ENCODE measurements at regions not wholly inside any gene's neighbourhood (a gene's known extent, or its start where the extent isn't known, plus 50 kb on each side); places are given as distances from the start of the nearest gene placed in this dataset.
"Not testable (repeated sequence)": the region's sequence is repeated elsewhere in the genome, so short reads cannot be mapped to it uniquely, and the experiment has no call there.

GRCh38 chr12:31906557-31907301, 52.5 kb upstream of the RESF1 start:
- no peak for DNase-seq

DNA sequence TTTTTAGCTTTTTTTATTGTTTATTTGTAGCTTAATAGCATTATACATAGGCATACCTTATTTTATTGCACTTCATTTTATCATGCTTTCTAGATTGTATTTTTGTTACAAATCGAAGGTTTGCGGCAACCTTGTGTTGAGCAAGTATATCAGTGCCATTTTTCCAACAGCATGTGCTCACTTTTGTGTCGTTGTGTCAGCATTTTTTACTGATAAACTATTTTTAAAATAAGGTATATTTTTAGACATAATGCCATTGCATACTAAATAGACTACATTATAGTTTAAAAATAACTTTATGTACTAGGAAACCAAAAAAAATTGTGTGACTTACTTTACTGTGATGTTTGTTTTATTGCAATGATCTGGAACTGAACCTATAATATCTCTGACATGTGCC, 56.2 kb upstream of the RESF1 start:
- DNase-seq: no peak

DNA sequence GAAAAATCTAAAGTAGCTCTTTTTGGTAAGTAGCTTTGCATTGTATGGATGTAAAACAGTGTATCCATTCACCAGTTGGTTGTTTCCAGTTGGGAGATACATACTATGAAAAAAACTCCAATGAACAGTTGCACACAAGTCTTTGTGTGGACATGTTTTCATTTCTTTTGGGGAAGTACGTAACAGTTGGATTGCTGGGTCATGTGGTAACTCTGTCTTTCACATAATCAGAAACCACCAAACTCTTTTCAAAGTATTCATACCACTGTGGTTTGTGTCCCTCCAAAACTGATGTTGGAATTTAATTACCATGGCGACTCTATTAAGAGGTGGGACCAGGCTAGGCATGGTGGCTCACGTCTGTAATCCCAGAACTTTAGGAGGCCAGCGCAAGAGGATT, 58.9 kb upstream of the RESF1 start:
- no peak for DNase-seq

DNA sequence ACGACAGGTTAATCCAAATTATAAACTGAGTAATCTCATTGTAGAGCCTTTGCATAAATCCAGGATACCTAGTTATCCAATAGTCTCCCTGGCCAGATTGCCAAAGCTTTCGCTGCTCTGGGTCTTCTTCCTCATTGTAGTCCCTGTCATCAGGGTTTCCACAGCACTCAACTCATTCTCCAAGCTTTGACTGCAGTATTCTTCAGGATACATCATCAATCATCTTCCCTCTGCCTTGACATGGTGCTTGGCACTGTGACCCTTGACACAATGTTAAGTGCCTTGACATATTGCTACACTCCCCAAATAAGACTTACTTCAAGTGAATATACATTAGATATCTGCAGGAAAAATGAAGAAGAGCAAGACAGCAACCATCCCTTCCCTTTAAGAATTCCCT, 60.1 kb upstream of the RESF1 start:
- no peak for DNase-seq

GRCh38 chr12:31897781-31898503, 61.3 kb upstream of the RESF1 start:
- peak; percentile 46 to 65 for DNase-seq

- DNase-seq: peak; percentile 26 to 51
Measured at GRCh38 chr12:31897092-31897491, 62.1 kb upstream of the RESF1 start.

DNA sequence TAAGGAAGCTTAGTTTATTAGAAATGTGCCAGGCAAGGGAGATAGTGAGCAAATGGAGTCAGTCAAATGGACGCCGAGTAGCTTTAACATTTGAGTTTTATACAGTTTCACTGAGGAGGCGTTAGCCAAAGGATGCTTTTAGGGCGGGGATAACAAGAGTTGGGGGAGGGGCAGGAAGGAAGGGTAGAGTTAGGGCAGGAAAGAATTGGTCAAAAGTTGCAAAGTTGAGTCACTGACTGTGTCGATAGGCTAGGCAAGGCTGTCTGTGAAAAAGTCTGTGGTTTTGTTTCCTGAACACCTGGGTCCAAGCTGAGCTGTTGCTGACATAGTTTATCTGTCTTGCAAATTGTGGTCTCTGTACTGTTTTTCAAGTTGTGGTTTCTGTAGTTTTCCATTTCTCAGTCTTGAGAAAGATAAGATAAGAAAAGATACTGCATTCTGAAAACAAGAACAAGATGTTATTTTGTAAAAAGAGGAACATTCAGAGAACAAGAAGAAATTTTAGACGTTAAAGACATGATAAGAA, 62.6 kb upstream of the RESF1 start:
- DNase-seq: peak; percentile 94

- DNase-seq: no peak
Measured at GRCh38 chr12:31895449-31896150, 63.6 kb upstream of the RESF1 start.

DNA sequence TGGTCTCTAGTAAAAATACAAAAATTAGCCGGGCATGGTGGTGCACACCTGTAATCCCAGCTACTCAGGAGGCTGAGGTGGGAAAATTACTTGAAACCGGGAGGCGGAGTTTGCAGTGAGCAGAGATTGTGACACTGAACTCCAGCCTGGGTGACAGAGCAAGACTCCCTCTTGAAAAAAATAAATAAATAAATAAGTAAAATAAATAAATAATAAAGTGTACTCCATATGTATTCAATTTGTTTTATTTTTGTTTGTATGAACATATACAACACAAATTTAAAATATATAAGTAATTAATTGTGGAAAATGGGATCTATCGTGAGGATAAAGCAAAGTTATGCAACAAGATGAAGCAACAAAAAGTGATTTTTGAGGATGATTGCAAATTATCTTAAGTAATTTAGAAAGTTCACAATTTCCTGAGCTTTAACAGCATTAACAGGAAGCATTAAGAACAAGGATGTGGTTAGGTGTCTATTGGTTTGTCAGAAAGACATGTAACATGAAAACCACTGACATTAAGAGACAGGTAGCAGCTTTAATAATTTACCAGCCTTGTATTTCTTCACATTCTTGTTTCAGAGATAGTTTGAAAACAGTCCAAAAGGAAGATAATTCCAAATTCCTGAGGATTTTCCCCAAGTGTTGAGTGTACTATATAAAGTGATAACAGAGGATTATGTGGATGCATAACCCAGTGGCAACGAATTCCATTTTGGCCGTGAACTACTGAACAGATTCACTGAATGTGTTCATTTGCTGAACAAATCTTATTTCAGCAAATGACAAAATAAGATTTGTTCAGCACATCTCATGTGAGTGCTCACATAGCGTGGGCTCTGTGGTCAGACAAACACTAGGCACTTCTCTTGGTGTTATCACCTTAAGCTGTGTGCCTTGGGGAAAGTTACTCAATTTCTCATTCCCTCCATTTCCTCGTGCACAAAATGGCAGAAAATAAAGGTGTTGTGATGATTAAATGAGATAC, 68.6 kb upstream of the RESF1 start:
- peak in 1 of 2 donors; percentile 74 for DNase-seq

DNA sequence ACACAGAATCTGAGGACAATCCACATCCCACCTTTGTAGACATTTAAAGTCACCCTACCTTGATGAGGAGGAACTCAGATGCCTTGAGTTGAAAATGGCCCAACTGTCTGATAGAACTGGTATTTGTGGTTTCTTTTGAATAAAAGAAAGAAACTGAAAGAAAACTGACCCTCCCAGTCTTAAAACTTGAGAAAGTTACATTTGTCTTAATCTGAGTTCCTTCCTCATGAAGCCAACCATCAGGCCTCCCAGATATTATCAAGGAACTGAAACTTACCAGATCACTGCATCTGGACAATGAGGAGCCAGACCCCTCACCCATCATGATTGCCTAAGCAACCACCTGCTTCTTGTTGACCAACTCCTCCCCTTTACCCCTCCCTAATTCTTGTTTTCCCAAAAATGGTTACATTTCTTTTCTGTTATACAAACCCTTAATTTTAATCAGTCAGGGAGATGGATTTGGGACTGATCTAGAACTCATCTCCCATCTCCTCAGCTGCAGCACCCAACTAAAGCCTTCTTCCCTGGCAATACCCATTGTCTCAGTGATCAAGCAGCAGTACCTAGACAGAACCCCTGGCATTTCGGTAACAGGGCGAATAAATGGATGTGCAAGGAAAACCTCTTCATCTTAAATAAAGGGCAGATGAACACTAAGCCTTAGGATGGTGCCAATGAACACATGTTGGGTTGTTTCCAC, 72.0 kb upstream of the RESF1 start:
- DNase-seq: peak in 1 of 2 donors; percentile 53

- DNase-seq: not testable (repeated sequence)
Measured at GRCh38 chr12:31882682-31883081, 76.5 kb upstream of the RESF1 start.

DNA sequence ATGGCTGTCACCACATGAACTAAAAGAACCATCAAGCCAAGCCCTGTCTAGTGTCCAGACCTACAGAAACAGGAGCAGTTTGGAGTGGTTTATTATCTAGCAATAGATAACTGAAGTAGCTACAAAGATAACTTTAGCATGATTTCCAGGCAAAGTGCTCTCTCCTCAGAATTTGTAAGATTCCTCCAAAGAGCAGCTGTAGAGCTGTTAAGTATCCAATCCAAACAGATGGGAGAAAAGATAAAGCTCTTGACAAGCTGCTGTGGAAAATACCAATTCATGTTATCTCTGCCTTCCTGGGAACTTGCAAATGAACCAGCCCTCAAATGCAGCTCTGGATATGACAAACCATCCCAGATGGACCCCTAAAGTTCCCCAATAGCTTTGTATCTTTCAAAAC, 78.9 kb upstream of the RESF1 start:
- DNase-seq: no peak

- DNase-seq: no peak
Measured at GRCh38 chr12:31877884-31878283, 81.3 kb upstream of the RESF1 start.

GRCh38 chr12:31876568-31877424, 82.4 kb upstream of the RESF1 start:
- peak; percentile 20 to 50 for DNase-seq

- DNase-seq: no peak
Measured at GRCh38 chr12:31875609-31875964, 83.6 kb upstream of the RESF1 start.

GRCh38 chr12:31874961-31875608, 84.1 kb upstream of the RESF1 start:
- peak; percentile 84 for DNase-seq

- DNase-seq: no peak
Measured at GRCh38 chr12:31872831-31873604, 86.2 kb upstream of the RESF1 start.

DNA sequence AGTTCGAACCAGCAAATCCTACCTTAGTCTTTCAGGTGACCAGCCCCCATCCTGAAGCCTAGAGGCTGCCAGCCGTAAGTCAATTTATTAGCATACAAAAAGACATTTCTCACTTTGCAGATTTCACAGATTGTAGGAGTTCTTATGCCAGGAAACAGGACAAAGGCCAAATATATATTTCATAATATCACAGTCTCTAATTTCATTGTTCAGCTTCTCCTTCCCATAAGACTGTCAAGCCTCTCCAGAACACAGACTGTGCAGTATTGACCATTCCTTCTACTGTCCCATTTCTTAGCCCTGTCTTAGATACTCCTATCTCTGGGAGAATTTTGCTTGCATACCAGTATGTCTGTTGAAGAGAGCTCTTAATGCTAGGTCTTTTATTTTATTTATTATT, 89.2 kb upstream of the RESF1 start:
- DNase-seq: no peak

DNA sequence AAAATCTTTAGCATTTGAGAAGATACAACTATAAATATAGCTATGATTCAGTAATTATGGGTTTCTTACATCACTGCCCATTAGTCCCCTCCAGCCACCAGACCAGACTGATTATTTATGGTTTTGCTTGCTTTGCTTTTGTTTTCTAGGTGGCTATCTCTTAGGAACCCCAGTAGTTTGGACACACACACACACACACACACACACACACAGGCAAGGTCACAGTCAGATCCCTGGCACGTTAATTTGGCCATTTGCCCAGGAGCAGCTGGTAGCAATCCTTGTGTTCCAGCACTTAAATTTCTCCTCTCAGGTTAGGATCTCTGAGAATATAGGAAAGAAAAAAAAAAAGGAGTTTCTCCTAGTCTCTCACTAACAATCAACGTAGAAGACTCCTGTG, 90.2 kb upstream of the RESF1 start:
- no peak for DNase-seq

Measured in CD4-positive, alpha-beta T cell treated with Interferon alpha-2 for 1 hour (primary cell).